GM18861 (cell line): ENCODE measurements at regions not wholly inside any gene's neighbourhood (a gene's known extent, or its start where the extent isn't known, plus 50 kb on each side); places are given as distances from the start of the nearest gene placed in this dataset.

ENCODE experiments used
- ATAC-seq: cut with Tn5 transposase; IDR thresholded peaks from one replicate; pipeline ENCODE4 v1.9.1; 2021; ENCODE audit not compliant: unreplicated experiment

DNA sequence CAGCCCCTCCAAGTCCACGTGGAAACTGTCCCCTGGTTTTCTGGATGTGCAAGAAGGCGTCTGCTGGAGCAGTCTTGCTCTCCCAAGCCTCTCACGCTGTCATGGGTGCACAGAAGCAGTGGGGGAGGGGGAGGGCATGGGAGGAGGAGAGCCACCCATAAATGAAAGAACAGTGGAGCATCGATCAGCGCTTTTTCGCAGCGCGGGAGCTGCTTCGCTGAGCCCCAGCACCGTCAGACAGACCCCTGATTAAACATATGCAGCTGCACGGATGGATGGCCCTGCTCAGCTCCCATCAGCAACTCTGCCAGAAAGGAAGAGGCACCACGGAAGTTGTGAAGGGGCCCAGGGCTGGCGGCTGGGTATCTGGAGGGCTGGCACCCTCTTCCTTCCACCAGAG is 264.9 kb downstream of the UQCRFS1 start:
- ATAC-seq = no peak

DNA sequence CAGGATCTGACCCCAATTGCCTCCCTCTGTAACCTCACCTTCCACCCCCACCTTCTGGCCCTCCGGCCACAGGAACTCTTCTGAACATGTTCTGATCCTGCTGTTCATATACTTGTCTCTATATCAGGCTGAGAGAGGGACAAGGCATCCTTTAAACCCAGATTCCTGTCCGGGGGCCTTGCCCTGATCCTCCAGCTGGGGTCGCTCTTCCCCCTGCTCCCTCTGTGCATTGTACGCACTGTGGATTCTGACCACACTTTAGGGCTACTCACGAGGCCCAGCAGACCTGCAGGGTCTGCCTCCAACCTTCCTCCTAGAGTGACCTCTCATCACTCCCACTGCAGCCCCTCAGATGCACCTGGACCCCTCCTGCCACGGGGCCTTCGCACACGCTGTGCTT is 269.3 kb downstream of the UQCRFS1 start:
- no peak for ATAC-seq

DNA sequence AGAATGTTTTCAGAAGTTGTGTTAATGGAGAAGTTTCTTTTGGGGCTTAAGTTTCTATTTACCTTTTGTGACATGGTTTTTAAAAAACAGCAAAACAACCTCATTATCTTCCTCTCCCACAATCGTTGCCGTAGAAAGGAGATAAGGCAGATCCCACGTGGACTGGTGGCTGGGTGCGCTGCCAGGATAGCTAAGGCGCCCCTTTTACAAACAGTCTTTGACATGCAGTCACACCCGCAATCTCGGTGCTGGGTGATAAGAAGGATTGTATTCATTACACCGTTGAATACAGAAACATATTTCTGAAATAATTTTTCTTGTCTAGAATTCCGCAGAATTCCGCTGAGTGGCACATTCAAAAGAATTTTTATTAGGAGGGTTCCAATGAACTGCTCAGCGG is 271.1 kb downstream of the UQCRFS1 start:
- no peak for ATAC-seq

DNA sequence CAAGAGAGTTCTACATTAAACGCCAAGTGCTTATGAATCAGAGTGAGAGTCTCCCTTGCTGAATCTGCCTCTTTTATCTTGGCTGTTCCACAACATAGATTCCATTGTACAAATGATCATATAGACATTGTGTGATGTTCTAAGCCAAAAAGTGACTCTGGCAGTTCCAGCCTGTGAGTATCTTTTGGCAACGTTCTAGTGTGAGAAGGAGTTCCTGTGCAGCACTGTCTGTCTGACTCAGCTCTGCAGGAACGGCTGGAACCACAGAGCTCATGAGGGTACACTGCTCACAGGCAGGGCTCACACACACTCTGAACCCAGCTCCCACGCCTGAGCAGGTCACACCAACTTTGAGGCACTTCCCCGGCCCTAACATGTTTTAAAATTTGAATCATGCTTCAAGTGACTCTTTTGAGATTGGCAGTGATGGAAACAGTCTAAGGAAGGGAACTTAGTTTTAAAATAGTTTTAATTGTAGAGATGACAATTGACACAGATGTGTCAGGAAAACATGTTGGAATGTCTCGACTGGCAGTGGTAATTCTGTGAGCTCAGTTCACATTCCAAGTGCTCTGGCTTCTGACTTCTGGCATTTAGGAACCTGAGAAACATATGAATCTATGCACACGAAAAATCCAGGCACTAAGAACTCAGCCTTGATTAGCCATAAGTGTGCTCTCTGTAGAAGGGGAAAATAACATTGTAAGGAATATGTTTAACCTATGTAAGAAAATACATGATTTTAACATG is 272.0 kb downstream of the UQCRFS1 start:
- no peak for ATAC-seq

DNA sequence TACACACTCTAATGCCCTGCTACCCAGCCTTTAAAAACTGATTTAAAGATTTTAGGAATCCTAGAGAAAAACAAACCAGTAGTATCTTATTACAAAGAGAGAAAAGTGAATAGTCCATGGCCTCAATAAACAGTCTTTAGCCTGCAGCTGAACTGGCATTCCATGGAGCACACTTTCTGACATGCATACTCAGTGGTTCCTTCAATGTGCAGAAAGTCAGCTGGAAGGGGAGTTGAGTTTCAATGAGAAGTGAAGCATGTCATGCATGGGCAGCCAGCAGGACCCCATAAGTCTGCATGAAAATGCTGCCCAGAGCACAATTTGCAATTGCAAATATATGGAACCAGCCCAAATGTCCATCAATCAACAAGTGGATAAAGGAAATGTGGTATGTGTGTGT is 273.7 kb downstream of the UQCRFS1 start:
- no peak for ATAC-seq

DNA sequence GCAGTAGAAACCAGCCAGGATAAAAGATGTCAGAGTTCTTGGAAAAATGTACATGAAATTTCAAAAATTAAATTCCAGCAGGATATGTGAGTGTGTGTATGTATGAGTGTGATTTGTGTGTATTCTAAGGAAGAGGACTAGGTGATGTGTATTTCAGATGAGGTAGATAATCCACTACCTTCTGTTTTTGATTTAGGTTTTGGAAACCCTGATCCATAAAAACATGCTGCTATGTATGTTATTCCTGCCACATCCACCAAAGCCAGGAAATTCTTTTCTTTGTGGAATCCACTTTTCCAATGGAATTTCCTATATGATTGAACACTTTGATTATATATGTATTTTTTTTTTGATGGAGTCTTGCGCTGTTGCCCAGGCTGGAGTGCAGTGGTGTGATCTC is 276.9 kb downstream of the UQCRFS1 start:
- ATAC-seq = no peak

DNA sequence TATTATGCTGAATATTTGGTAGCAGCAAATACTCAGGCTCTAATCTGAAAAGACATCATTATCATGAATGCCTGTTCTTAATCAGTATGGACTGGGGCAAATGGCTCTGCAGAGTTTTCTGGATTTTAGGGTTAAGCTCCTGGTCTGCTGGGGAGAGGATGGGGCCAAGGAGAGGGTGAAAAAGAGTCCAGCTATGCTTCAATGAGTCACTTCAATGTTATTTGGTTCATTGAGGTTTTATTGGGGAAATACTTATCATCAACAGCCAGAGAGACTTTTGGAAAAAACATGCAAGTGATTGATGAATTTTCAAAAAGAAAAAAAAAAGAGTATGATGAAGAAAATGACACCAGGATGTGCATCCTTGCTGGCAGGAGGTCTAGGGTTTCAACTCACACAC is 278.3 kb downstream of the UQCRFS1 start:
- no peak for ATAC-seq

DNA sequence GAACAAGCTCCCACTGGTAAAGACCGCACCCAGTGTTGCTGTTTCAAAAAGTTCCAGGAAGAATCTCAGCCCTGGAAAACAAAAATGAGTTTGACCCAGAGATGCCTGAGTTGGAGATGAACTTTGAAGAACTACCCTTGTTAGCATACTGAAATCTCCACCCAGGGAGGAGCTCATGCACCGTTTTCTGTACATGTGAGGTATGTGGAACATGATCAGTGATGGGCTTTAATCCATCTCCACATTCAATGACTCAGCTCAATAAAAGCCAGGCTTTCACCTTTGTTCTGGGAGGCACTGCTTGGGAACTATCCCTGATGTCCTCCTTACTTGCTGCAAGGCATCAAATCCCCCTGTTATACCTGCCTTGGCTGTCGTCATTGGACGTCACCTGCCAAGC is 279.9 kb downstream of the UQCRFS1 start:
- ATAC-seq = no peak

DNA sequence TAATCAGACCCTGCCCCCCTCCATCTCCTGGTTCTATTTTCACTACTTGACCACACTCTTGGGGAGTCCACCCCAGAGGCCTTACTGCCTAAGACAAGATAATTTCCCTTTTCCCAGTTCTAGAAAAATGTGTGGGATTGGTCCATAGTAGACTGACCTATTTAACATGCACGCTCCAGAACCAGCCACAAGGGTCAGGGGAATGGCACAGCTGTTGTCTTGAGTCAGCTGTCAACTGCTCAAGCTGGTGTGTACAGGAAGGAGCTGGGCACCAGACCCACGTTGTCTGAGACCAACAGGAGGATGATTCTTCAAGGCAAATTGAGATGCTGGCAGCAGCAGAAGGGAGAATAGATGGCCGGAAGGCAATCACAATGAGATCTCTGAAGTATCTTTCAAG is 280.5 kb downstream of the UQCRFS1 start:
- no peak for ATAC-seq

DNA sequence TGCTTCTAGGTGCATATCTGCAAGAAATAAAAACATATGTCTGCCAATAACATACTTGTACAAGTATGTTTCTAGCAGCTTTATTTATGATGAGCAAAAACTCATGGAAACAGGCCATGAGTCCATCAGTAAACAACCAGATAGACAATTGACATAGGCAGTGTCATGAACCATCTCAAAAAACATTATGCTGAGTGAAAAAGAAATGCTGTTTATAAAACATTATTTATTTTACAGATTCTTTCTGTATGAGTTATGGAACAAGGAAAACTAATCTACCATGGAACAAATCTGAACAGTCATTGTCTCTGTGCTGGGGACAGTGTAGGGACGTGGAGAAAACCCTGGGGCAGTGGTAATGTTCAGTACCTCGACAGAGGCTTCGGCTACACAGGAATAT is 283.9 kb downstream of the UQCRFS1 start:
- ATAC-seq = no peak

DNA sequence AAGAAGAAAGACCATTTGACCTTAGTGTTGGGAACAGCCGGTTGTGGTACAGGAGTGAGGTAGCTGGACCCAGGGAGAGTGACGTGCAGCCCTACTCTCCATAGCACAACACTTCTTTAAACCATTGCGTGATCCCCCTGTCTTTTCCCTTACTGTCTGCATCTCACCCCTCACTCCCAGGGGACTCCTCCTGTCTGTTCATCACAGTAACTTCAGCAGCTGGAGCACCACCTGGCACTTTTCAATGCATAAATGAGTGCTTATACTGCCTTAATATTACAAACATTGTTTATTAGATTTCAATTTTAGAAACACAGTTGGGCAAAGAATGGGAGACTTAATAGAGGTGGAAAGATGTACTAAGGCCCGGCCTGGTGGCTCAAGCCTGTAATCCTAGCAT is 285.5 kb downstream of the UQCRFS1 start:
- ATAC-seq = no peak

DNA sequence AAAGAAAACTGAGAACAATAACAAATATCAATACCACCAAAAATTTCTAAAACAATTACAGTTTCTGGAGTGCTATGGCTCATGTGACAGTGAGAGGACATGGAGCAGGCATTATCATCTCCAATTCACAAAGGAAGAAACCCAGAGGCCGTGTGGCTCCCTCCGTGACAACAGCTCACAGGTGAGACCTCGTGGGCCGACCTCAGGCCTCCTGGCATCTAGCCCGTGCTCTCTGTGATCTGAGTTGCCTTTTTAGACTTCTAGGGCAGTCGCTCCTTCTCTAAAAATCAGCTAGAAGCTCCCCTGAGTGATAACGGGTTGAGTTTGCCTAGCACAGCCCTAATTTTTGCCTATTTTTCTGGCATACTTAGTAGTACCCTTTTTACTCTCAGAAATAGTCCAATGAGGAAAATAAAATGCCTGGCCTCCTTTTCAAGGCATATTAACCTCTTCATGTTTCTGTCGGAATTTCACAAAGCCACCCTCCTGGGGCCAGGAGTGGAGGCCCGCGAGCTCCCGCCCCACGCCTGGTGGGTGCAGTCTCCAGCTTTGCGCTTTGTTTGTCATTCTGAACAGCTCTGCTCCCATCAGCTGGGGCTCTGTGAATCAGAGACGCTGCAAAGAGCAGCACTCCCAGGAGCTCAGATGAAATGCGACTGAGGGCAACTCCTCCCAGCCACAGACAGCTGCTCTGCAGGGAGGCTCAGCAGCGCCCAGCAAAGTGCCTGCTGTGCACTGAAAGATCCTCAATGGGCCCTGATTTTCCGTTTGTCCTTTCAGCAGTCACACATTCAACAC is 292.5 kb downstream of the UQCRFS1 start:
- no peak for ATAC-seq

DNA sequence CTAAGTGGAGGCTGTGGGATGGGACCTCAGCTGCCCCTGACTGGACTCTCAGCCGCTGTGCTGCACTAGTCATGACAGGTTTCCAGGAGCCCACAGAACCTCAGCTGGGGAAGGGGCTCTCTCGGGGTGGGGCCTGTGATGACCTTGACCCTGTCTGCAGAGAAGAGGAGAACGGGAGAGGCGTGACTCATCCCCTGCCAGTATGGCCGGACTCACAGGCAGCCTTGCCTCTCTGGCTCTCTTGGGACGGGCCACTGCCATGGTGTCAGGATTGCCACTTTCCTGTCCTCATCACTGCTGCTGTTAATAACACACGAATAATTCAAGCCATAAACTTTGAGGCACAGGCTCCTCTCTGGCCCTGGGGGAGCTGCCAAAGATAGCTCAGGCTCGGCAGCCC is 295.3 kb downstream of the UQCRFS1 start:
- ATAC-seq = no peak

DNA sequence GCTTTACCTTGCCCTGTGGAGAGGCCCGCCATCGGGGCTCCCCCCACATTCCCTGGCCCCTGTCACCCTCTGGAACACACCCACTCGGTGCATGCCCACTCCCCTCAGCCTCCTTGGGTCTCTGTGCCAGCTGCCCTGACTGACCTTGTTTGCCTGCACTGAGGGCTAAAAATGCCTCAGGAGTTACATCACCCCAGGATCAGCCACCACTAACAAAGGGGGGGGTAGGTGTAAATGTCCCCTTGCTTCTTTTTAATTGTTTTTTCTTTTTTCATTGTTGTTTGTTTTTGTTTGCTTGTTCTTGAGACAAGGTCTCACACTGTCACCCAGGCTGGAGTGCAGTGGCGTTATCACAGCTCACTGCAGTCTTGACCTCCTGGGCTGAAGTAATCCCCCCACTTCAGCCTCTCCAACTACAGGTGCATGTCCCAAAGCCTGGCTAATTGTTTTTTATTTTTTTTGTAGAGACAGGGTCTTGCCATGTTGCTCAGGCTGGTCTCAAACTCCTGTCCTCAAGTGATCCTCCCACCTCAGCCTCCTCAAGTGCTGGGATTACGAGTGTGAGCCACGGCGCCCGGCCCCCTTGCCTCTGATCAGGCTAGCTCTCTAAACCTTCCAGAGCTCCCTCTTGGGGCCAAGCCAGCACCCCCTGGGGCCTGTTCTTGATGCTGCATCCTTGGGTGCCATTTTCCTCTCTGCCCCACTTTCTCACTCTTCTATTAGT is 297.1 kb downstream of the UQCRFS1 start:
- ATAC-seq = no peak

DNA sequence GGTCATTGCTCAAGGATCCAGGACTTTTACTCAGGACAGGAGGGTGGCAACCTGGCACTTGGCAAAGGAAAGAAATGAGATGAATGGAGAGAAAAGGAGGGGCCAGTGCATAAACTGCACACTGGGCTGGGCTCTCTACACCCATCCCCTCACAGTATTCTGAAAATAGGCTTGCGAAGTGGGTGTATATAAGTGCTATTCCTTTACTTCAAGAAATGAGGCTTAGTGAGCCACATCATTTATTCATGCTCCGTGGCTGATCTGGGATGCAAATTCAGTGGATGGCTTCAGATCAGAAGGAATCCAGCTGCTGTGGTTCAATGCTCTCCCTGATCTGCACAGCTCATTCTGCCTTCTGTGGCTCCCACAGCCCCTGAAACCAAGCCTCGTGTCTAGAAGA is 297.7 kb downstream of the UQCRFS1 start:
- no peak for ATAC-seq

DNA sequence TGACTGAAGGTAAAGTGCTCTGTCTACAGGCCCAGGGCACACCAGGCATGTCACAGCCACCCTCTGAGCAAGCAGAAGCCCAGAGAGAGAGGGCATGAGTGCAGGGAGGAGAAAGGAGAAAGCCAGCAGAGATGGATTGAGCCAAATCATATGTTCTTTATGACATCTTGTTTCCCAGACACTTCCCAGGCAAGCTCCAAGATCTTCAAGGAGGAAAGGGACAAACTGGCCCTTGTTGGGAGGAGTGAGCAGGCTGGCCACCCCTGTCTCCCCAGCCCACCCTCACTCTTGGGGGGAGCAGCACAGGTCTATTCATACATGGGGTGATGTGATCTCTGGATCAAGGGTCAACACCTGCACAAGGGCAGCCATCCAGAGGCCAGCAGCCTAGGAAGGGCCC is 298.8 kb downstream of the UQCRFS1 start:
- ATAC-seq = no peak

DNA sequence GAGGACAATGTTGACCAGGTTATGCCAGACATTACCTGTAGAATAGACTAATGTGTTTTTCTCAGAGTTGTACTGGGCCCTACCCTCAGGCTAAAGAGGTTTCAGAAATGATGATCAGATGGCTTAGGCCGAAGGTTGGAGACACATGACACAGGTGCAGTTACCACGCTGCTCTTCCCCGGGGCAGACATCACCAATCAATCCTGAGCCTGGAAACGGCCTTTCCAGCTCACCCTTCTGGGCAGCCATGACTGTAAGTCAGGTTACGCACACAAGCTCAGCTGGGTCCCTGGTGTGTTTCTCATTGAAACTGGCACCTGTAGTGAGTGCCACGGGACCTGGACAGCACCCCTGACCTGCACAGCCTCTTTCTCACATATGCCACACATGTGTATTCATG is 299.3 kb downstream of the UQCRFS1 start:
- ATAC-seq = no peak

DNA sequence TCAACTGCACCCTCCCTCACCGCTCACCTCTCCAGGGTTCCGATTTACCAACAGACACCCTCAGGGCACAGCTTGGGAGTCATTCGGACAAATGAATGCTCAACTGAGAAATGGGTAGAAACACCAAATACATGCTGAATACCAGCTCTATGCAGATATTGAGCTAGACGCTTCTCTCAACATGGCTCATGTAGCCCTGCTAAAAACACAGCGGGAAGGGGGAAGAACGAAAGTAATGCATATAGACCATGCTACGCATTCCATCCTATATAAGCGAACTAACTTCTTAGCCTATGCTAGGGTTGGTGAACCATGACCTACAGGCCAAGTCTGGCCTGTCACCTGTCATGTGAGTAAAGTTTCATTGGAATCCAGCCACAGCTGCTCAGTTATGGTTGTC is 304.0 kb downstream of the UQCRFS1 start:
- no peak for ATAC-seq

DNA sequence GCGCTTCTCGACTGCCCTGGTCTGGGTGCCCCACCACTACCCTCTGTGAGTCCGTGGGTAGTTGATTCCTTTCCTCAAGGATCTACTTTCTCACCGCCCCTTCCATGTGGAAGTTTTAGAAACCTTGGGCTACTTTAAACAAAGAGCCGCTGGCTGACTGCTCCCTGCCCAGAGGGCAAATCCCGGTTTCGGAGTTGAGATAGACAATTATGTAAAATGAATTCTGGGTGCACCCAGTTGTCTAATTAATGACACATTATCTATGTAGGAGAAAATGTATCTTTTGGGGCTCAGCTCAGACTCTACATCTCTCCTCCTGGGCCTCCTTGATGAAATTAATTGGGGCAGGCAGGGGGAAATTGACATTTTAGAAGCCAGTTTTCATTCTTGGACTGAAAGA is 305.4 kb downstream of the UQCRFS1 start:
- ATAC-seq = no peak

DNA sequence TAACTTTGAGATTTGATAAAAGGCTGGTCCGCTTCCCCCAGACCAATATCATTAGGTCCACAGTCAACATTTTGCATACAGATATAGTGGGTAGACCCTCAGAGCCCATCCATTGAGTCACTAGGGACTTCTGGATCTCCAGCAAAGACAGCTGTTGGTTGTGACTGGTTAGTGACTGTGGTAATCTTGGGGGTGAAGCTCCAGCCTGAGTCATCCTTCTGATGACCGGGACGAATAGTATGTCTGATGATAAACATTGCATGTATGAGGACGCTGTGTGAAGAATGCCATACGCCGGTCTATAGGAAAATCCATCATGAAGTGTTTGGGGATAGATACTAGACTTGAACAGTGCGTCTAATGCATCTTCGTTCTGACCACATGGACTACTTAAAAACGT is 307.0 kb downstream of the UQCRFS1 start:
- no peak for ATAC-seq

DNA sequence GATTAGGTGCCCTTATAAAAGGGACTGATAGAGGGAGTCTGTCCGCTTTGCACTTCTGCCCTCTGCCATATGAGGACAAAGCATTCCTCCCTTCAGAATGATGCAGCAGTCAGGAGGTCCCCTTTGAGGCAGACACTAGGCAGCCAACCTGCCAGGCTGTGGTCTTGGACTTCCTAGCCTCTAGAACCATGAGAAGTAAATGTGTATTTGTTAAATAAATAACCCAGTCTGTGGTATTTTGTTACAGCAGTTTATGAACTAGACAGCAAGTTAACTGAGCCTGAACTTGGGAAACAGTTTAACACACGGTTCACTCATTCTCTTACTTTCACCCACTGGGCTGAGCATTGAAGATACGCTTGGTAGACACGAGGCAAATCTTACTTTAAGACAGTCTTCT is 313.2 kb downstream of the UQCRFS1 start:
- no peak for ATAC-seq

DNA sequence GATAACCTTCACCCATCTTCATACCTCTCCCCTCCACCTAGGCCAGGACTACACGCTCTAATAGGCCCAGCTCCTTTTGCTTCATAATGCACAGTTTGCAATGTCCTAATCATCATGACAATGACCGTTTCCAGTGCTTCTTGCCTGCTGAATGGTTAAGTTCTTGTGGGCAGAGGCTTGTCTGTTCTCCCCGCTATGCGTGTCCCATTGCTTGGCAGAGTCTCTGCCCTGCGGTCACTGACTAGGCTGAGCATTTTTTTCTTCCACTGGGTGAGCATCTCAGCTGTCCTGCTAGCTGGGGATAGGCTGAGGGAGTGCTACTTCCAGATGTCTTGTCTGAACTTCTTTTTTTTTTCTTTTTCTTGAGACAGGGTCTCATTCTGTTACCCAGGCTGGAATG is 314.7 kb downstream of the UQCRFS1 start:
- no peak for ATAC-seq
